NCI-H2196 (cell line): ENCODE measurements at regions not wholly inside any gene's neighbourhood (a gene's known extent, or its start where the extent isn't known, plus 50 kb on each side); places are given as distances from the start of the nearest gene placed in this dataset.

Source experiments
- DNase-seq: peaks from one replicate; lab custom pipeline; 2025; ENCODE audit not compliant: unreplicated experiment; lab: John Stamatoyannopoulos, UW

- DNase-seq: no peak
These were observed 161.7 kb downstream of the GLI2 start for GRCh38 chr2:120897399-120897798.

- no peak for DNase-seq
These were observed 162.8 kb downstream of the GLI2 start for GRCh38 chr2:120898496-120898895.

DNA sequence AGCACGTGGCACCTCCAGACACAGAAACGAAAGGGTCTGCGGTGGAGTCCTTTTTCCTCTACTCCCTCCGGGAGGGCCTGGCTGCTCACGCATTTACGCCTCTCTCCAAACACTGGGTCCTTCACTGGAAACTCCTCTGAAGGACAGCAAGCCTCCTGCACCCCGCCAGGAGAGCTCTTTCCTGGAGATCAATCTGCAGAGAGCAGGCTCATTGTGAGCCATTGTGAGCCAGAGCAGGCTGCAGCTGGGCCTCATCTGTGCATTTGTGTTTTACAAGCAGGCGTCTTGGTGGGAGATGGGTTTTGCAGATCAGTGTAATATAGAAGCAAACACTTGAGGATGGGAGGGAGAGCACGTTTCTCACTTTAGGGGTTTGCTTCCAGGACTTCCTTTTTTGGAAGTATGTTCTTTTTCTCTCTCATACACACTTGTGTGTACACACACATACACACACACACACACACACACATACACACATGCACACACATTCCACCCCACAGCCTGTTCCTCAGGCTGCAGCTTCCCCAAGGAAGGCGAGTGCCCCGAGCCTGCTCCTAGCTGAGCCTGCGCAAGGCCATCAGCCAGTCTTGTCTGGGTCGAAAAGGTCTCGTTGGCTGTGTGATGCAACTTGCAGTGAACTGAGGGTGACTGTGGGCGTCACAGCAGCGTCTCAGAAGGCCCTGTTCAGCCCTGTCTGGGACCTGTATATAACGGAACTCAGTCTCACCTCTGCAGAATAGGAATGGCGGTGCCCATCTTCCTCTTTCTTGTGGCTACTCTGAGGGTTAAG, 163.5 kb downstream of the GLI2 start:
- no peak for DNase-seq

DNA sequence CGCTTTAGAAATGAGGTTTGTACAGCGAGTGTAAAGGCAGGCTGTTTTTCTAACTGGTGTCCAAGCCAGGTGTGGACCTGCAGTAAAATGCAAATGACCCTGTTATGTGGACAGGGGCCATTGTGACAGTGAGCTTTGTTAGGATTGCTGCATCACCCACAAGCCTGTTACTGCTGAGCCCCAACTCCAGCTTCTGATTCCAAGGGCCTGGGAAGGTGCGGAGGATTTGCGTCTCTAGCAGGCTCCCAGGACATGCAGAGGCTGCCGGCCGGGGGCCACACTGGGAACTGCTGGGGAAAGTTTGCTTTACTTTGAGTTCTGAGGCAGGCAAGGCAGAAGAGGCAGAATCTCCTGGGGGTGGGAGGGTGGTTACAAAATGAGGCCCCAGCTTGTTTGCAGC, 164.1 kb downstream of the GLI2 start:
- no peak for DNase-seq

- DNase-seq: no peak
These were observed 165.5 kb downstream of the GLI2 start for GRCh38 chr2:120901201-120901600.

DNA sequence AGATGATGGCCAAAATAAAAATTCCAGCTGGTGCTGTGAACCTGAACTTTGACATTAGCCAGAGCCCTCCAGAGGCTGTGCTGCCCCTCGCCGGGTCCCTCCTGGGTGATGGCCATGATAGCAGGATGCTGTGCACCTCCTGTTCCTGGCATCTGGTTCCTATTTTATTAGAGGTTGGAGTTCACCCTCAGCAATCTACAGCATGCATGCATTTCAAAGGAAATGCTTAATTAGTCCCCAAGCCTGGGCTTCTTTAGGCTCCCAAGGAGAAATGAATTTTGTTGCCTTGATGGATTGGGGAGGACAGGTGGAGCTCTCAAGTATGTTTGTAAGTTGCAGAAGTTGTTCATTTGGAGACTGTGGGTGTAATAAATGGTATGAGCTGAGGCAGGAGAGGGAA, 166.9 kb downstream of the GLI2 start:
- DNase-seq: no peak

DNA sequence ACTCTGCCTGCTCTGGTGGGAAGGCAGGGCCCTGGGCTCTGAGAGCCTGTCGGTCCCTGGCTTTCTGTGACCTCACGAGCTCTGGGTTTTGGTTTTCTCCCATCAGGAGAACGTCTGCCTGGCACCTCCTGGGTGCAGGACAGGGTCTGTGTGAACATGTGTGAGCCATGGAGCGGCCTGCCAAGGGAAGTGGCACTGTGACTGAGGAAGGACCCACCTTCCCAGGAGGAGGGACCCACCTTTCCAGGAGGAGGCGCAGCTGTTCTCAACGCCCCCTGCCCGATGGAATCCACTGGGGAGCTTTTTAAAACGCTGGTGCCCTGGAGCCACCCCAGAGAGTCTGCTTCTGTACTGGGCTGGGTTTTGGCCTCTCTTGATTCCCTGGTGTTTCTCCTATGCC, 168.7 kb downstream of the GLI2 start:
- DNase-seq: no peak

DNA sequence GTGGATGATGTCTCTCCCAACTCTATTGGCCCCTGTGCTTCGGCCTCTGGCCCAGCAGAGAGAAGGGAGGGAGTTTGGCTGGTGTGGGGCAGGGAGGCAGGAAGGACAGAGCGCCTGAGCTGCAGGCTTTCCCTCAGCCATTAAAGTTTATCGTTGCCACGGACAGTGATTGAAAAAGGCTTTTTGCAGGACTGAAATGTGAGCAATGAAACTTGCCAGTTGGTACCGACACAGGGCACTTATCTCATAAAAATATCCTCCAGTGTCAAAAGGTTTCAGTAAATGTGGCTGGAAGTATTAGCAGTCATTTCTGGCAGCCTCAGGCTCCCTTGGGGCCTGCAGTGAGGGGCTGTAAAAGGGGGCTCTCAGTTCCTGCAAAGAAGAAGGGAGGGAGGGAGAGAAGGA, 169.2 kb downstream of the GLI2 start:
- DNase-seq: no peak

DNA sequence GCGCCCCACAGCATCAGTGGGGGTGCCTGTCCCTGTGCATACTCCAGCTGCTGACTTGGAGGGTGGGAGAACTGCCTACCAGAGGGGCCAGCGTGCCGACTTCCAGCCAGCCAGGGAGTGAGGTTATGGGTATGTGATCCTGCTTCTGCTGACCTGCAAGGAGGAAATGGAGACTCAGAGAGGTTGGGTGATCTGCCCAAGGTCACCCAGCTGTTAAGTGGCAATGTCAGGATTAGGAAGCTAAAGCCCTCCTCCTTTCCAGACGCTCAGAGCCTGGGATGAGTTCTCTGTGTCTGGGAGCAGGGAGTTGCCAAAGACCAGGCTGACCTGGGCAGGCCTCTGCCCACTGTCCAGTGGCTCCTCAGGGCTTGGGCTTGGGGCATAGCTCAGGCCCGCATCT, 169.6 kb downstream of the GLI2 start:
- DNase-seq: no peak

DNA sequence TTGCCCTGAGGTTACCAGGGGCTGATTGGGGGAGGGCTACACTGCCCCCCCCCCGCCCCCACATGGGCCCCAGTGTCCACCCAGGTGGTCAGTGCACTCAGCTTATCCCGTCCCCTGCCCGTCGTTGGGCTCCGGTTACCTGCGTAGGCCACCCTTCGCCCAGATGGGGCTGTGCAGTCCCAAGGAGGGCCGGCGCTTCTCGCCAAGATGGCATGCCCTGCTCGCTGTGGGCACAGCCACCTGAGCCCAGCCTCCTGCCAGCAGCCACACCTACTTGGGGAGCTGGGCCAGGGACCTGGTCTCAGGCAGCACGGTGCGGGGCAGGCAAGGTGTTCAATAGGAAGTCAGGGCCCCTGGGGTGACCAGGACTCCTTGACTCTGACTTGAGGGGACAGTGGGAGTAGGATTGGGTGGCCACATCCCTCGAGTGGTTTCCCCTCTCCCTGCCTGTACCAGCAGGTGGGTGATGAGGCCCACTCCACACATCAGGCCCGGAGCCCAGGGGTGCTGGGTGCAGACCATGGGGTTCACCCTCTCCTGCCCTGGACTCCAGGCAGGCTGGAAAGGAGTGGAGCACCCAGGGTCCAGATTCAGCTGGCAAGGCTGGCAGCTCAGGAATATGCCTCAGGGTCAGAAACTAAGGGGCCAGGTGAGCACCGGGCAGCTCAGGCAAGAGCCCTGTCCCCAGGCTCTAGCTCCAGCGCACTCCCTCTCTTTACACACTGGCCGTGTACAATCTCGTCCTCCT, 170.3 kb downstream of the GLI2 start:
- no peak for DNase-seq

DNA sequence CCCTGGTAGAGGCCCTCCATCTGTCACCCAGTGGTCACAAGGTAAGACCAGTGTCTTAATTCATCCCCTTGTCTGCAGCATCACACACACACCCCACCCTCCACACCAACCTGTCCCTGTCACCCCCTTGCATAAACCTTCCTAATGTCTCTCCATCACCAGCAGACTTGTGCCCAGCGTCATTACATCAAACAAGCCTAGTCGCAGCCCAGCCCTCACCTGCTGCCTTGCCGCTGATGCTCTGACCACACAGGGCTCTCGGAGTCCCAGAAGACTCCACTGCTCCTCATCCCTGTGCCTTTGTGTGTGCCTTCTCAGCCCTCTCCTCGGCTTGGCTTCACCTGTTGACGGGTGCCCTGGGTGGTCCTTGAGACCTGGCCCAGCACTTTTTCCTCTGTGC, 171.2 kb downstream of the GLI2 start:
- no peak for DNase-seq

DNA sequence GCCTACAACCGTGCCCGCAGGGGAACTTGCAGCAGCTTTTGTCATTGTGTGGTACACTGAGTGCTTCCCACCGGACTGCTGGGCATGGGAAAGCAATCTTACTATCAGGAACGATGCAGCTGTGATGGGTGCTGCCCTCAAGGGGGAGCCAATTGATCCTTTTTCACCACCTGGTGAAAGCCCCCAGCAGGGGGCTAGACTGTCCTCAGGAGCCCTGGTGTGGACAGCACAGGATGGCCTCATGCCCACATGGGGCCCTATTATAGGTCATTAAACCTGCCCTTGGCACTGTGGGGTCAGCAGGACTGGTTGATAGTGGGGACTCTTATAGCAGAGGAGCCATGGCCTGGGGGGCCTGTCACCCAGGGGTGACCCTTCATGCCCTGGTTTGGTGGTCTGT, 172.2 kb downstream of the GLI2 start:
- no peak for DNase-seq

DNA sequence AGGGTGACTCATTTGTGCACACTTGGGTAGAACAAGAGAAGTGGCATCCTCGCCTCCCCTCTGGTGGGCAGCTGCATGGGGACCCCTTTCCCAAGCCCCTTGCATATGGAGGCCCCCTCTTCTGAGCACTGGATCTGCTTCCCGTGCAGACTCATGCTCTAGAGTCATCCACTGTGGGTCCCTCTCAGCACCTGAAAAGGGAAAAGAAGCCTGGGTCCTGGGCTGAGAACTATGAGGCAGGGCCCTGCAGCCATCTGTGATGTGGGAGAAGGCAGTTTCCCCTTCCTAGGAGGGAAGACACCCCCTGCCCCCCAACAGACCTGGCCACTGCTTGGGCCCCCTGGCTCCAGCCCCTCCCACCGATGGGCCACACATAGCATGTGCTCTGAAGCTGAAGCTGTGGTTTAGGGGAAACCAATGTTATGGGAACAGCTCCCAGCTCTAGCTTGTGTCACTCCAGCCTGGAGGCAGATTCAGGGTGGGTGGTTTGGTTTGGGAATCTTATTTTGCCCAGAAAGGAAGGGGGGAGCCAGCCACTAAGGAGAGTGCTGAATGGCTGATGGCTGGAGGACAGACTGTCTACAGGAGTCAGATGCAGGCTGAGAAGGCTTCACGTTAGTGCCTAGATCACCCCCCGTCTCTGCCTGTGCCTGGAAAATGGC, 172.8 kb downstream of the GLI2 start:
- no peak for DNase-seq

GRCh38 chr2:120909102-120909501, 173.4 kb downstream of the GLI2 start:
- no peak for DNase-seq

DNA sequence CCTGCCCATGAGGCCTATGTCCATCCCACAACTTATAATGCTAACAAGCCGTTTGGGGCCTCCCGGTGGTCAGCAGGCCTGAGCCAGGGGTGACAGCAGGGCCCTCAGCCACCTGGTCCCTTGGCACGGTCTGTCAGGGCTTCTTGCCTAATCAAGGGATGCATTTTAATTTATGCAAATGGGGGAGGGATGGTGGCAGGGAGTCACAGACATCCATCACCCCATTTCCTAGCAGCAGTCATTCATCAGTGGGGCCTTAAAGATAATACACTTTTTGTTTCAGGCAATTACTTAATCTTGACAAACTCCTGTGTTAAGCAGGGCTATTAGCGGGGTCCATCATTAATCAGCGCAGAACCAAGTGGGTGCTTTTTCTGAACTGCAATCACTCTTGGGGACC, 174.5 kb downstream of the GLI2 start:
- DNase-seq: no peak

- no peak for DNase-seq
These were observed 175.6 kb downstream of the GLI2 start for GRCh38 chr2:120910956-120911951.

GRCh38 chr2:120912101-120912985, 176.7 kb downstream of the GLI2 start:
- DNase-seq: no peak

- DNase-seq: no peak
These were observed 178.5 kb downstream of the GLI2 start for GRCh38 chr2:120913972-120914838.
